DOHH2 (cell line): ENCODE measurements at regions not wholly inside any gene's neighbourhood (a gene's known extent, or its start where the extent isn't known, plus 50 kb on each side); places are given as distances from the start of the nearest gene placed in this dataset.

Experiments
- EZH2phosphoT487 ChIP-seq: fragments of 200-600 bp; sonication (generic); IDR thresholded peaks from 2 replicates; pipeline ENCODE4 v1.6.1; 2017; ENCODE audit warnings: borderline replicate concordance, mild to moderate bottlenecking, antibody characterized with exemption, low read length, moderate library complexity, mixed read lengths
- TF ChIP-seq, protein P1 (sequence below): fragments of 200-600 bp; sonication (generic); IDR thresholded peaks from one replicate; pipeline ENCODE4 v1.5.1; 2014; ENCODE audit warnings: antibody characterized with exemption, mild to moderate bottlenecking, low read depth, low read length; ENCODE audit not compliant: poor library complexity, severe bottlenecking

DNA sequence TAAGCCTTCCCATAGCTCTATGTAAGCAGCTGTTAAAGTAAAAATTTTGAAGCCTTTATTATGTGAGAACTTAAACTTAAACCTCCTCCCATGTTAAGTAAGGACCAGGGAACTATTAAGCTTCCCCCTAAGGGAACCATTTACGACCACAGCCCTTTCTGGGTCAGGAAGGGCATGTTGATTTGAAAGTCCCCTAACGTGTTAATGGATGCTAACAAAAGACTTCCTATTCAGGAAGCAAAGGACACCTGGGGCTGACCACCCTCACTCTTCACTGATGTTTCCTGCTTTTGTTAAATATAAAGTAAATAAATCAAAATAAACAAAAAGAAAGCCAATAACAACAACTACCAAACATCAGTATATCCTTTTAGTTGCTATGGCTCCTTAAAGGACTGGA is 170.6 kb upstream of the RFX3 start:
- TF ChIP-seq, protein P1, sequence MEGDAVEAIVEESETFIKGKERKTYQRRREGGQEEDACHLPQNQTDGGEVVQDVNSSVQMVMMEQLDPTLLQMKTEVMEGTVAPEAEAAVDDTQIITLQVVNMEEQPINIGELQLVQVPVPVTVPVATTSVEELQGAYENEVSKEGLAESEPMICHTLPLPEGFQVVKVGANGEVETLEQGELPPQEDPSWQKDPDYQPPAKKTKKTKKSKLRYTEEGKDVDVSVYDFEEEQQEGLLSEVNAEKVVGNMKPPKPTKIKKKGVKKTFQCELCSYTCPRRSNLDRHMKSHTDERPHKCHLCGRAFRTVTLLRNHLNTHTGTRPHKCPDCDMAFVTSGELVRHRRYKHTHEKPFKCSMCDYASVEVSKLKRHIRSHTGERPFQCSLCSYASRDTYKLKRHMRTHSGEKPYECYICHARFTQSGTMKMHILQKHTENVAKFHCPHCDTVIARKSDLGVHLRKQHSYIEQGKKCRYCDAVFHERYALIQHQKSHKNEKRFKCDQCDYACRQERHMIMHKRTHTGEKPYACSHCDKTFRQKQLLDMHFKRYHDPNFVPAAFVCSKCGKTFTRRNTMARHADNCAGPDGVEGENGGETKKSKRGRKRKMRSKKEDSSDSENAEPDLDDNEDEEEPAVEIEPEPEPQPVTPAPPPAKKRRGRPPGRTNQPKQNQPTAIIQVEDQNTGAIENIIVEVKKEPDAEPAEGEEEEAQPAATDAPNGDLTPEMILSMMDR = no peak
- TF ChIP-seq EZH2phosphoT487 = no peak
